GM19452 (cell line): ENCODE measurements at regions not wholly inside any gene's neighbourhood (a gene's known extent, or its start where the extent isn't known, plus 50 kb on each side); places are given as distances from the start of the nearest gene placed in this dataset.
"Not testable (repeated sequence)": the region's sequence is repeated elsewhere in the genome, so short reads cannot be mapped to it uniquely, and the experiment has no call there.

ENCODE experiments used
- ATAC-seq: cut with Tn5 transposase; IDR thresholded peaks from one replicate; pipeline ENCODE4 v1.9.1; 2021; ENCODE audit not compliant: unreplicated experiment

DNA sequence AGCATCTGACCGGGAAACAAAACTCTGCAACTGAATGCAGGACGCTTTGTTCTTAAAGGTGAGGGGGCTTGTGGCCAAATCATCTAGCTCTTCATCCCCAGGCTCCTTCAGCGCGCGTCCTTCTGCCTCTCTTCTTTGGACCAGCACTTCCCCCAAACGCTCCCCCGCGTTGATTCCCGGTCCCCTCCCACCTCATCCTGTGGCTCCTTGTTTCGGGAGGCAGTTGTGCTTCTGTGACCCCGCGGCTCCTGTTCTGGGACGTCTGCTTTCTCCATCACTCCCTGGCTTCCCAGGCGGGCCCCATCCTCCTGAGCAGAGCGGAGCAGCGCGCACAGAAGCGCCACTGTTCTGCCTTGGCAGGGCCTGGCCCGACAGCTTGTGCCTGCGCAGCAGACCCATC, 109.7 kb upstream of the ZNG1E start:
- ATAC-seq: not testable (repeated sequence)

DNA sequence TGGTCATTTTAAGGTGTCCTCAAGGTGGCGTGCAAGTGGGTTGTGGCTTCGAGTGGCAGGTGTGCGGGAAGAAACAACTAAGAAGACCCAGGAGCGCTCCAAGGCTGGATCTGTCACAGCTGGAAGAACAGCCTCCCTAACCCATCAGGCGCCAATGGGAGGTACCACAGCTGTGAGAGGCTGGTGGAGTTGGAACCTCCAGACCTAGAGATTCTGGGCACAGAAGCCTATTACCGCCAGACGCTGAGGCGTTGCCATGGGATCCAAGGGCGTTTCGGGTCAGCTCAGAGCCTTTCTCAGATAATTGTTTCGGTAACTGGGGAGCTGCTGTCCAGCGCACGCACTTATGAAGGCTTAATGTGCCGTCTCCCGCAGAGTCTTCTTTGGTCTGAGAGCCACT, 156.7 kb upstream of the ZNG1E start:
- not testable (repeated sequence) for ATAC-seq

DNA sequence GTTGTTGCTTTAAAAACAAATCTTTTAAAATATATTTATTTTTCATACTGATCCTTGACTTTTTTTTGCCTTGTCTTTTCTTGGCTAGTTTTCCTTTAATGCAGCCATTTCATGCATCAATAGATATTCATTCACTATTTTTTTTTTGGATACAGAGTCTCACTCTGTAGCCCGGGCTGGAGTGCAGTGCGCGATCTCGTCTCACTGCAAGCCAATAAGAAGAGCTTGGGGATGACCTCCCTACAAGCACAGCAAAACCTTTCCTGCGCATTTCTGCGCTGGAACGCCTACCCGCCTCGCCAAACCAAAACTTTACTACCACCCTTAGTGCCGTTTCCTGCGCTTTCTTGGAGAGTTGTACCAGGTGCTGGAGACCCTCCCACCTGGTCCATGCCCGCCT, 161.3 kb upstream of the ZNG1E start:
- not testable (repeated sequence) for ATAC-seq

DNA sequence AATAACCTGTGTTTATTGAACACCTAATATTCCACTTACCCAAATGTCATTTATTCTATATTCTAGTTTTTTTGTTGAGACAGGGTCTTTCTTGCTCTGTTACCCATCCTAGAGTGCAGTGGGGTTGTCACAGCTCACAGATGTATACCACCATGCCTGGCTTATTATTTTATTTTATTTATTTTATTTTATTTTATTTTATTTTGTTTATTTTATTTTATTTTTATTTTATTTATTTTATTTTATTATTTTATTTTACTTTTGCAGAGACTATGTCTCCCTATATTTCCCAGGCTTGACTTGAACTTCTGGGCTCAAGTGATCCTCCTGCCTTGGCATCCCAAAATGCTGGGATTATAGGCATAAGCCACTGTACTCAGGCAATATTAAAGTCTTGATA, 167.8 kb upstream of the ZNG1E start:
- not testable (repeated sequence) for ATAC-seq

DNA sequence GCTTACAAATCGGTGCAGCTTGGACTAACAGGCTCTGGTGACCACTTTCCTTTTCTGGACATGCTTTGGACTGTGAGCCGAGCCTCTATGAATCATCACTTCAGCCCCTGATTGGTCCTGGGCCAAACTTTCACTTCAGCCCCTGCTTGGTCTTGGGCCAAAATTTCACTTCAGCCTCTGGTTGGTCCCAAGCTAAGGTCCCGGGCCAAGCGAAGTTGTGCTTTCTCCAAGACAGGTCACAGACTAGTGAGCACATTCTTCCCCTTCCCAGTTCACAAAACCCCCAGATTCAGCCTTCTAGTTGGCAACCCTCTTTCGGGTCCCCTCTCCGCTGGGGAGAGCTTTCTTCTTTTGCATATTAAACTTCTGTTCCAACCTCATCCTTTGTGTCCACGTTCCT, 171.0 kb upstream of the ZNG1E start:
- not testable (repeated sequence) for ATAC-seq

DNA sequence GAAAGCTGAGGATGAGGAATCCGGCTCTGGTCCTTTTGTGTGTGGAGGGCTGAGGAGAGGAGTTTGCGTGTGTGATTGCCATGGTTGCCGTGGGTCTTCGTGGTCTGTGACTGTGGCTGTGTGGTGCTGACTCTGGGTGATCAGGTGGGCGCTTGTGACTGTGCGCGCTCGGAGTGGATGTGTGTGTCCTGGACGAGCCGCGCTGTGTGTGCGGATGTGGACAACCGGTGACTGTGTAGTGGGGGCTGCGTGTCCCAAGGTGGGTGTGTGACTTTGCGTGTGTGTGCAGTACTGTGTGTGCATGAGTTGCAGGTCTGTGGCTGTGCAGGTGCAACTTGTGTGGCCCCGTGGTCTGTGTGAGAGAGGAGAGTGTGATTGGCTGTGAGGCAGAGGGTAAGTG, 172.0 kb upstream of the ZNG1E start:
- not testable (repeated sequence) for ATAC-seq

DNA sequence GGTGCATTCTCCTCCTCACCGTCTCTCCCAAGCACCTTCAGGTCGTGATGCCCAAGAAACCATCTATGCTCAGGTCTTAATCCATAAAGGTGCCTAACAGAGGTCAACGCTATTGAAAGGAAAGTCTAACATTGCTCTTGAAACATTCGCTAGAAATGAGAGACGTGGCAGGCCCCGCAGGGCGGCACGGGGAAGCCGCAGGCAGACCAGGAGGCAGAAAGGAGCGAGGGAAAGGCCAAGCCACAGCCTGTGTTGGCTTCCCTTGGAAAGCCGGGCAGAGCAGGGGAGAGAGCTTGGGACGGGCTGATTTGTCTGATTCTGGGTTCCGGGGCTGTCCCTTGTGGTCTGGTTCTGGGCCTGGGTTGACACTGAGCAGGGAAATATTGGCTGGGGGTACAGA, 192.8 kb upstream of the ZNG1E start:
- ATAC-seq: not testable (repeated sequence)

DNA sequence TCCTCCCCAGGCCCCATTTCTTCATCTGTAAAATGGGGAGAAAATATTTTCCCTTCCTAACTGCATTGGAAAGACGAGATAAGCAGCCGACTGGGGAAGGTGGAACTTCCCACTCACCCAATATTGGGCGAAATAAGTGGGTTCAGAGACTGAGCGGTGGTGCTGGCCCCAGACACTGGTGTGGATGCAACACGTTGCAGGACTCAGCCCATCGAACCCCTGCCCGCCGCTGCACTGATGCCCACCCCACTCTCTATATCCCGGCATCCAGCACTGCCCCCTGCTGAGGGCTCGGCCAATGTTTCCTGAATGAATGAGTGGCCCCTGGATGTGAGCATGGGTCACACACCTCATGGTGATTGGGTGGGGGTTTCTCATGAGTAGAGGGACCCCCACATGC, 194.4 kb upstream of the ZNG1E start:
- not testable (repeated sequence) for ATAC-seq

DNA sequence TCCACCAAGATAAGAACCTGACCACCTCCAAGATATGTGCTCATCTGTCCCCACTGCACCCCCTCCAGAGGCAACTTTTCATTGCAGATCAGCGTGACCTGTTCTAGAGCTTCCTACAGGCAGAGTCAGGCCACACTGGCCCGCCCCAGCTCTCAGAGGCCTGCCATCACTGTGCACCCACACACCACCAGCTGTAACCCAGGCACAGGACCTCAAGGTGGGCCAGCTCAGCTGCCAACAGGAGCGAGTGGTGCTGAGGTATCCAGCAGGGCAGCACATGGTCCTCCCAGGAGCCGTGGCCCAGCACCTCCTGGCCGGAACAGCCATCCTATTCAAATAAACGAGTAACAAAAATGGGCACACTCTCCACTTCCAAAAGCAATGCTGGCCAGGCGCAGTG, 189.9 kb upstream of the FOXD4L5 start:
- ATAC-seq: not testable (repeated sequence)

DNA sequence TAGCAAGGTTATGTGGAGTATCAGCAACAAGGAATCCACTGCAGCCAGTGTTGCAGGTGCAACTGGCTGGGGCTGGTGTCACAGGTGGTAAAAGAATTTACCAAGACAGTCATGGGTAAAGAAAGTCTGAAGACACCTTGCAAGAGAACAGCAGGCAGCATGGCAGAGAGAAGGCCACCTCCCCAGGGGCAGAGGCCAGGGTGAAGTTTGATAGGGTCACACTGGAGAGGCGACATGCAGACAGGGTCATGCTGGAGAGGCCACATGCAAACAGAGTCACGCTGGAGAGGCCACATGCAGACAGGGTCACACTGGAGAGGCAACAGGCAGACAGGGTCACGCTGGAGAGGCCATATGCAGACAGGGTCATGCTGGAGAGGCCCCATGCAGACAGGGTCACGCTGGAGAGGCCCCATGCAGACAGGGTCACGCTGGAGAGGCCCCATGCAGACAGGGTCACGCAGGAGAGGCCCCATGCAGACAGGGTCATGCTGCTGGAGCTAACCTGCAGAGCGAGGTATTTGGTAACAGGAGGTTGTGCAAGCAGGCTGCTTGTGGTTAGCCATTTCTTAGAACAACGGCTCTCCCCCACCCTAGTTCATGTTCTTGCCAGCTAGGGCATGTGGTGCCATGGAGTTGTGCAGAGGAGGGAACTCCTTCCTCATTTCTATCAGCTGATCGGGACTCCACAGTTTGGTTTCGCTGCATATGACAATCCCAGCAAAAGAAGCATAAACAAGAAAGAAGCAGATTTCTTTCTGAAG, 188.2 kb upstream of the FOXD4L5 start:
- not testable (repeated sequence) for ATAC-seq

DNA sequence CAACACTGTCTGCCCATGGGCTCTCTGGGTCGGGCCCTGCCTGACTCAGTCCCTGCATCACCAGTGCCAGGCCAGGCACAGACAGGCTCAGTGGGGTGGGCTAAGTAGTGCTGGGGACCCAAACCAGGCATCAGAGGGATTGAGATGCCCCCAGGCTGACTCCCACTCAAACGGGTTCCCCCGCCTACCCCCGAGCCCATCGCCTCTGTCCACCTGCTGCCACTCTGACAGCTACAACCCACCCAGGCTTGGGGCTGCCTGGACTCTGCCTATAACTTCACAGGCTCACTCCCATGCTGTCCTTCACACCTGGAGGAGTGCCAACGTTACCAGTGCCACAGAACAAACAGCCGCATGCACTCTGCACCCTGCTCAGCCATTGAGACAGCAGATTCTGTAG, 186.1 kb upstream of the FOXD4L5 start:
- ATAC-seq: not testable (repeated sequence)

DNA sequence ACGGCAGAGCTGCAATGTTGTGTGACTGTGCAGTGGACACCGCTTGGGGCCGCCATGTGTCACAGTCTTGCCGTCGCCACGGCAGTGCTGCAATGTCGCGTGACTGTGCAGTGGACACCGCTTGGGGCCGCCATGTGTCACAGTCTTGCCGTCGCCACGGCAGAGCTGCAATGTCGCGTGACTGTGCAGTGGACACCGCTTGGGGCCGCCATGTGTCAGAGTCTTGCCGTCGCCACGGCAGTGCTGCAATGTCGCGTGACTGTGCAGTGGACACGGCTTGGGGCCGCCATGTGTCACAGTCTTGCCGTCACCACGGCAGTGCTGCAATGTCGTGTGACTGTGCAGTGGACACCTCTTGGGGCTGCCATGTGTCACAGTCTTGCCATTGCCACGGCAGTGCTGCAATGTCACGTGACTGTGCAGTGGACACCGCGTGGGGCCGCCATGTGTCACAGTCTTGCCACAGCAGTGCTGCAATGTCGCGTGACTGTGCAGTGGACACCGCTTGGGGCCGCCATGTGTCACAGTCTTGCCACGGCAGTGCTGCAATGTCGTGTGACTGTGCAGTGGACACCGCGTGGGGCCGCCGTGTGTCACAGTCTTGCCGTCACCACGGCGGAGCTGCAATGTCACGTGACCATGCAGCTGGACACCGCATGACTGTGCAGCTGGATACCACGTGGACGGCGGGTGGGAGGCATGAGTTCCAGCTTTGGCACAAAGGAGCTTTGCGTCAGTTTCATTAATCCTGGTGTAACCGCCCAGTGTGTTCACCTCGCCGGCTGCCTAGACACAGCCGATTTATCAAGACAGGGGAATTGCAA, 182.1 kb upstream of the FOXD4L5 start:
- ATAC-seq: not testable (repeated sequence)

DNA sequence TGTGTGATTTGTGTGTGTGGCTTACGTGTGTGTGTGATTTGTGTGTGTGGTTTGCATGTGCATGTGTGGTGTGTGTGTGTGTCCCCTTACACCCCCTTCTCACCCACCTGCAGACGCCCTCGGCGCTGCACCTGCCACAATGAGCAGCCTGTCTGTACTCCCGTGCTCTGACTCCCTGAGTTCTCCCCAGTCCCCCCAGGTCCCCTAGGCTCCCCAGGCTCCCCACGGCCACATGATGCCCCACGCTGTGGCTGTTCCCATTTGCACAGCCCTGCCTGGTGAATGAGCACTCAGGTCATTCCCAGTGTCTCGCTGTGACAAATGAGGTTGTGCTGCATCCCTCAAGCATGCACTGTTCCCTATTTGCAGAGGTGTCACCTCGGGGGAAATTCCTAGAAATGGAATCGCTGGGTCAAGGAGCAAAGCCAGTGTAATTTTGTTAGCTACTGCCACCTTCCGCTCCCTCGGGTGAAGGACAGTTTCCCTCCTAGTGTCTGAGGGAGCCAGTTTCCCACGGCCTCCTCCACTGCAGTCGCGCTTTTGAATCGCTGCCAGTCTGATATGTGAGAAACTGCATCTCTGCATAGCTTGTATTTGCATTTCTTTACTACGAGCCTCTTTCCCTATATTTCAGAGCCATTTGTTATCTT, 180.4 kb upstream of the FOXD4L5 start:
- ATAC-seq: not testable (repeated sequence)

DNA sequence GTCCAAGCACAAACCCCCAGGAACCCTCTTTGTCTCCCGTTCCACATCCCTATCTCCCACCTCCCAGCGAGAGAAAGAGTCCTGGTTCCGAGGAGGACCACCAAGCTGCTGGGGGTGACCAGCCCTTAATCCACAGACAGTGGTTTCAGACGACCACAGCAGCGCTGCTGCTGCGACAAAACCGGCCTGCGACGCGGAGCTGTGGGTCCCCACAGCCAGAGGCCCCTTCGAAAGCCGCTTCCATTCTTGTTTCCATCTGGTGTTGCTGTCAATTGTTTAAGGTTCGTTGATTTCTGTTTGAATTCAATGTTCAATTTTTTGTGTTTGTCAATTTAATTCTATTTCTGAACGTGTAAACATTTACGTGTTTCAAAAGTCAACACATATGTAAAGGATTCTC, 177.5 kb upstream of the FOXD4L5 start:
- ATAC-seq: not testable (repeated sequence)

DNA sequence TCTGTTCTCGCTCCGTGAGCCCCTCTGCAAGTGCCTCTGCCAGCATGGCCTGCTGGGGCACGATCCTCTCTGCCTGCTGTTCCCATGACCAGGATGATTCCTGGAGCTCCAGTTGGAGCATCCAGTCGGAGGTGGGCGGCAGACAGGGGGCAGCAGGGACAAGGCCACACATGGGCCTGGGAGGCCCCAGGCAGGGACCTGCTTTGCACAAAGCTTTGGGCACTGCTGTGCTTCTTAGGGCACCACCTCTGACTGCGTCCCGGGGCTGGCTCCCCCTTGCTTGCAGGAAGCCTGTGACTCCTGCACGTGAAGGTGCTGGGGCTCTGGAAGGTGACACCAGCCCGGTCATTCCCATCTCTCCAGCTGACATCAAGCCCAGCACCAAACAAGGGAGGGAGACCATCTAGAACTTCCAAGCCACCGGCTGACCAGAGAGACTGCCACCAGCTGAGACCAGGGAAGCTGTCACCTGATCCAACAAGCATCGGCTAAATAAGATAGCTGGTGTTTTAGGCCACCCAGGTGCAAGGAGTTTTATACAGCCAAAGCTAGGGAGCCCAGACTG, 174.8 kb upstream of the FOXD4L5 start:
- no peak for ATAC-seq

DNA sequence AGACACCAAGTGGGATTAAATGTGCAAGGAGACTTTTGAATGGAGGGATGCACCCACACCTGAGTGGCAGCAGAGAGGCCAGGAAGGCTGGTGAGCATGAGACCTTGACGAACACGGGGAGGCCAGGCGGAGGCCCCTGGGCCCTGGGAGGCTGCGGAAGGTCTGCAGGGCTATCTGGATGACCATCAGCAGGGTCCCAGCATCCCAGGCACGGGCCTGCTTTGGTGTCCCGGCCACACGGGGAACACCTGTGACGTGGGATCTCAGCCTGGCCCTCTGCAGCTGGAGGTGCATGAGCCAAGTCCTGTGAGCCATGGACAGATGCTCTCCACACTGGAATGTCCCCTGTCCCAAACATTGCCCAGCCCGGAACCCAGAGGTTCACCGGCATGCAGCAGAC, 174.0 kb upstream of the FOXD4L5 start:
- no peak for ATAC-seq

DNA sequence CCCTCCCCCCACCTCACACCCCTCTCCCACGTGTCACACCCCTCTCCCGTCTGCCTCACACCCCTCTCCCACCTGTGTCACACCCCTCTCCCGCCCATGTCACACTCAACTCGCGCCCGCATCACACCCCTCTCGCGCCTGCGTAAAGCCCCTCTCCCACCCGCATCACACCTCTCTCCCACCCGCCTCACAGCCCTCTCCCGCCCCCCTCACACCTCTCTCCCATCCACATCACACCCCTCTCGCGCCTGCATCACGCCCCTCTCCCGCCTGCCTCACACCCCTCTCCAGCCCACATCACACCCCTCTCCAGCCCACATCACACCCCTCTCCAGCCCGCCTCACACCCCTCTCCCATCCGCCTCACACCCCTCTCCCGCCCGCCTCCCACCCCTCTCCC, 173.5 kb upstream of the FOXD4L5 start:
- ATAC-seq: no peak

DNA sequence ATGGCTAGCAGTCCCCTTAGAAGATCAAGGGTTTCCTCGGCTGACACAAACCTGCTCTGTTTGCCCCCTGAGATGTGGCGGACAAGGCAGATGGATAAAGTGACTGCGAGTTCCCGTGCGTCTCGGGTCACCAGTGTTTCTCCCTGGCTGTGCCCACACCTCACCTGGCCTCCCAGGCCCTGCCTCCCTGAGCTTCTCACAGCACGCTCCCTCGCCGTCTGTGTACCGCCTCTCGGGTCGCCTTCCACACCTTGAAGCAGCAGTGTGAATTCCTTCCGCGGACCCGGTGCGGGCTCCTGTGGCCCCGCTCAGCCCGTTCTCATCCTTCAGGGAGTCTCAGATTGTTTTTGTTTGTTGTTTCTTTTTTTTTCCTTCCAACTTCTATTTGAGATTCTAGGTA, 172.0 kb upstream of the FOXD4L5 start:
- not testable (repeated sequence) for ATAC-seq

DNA sequence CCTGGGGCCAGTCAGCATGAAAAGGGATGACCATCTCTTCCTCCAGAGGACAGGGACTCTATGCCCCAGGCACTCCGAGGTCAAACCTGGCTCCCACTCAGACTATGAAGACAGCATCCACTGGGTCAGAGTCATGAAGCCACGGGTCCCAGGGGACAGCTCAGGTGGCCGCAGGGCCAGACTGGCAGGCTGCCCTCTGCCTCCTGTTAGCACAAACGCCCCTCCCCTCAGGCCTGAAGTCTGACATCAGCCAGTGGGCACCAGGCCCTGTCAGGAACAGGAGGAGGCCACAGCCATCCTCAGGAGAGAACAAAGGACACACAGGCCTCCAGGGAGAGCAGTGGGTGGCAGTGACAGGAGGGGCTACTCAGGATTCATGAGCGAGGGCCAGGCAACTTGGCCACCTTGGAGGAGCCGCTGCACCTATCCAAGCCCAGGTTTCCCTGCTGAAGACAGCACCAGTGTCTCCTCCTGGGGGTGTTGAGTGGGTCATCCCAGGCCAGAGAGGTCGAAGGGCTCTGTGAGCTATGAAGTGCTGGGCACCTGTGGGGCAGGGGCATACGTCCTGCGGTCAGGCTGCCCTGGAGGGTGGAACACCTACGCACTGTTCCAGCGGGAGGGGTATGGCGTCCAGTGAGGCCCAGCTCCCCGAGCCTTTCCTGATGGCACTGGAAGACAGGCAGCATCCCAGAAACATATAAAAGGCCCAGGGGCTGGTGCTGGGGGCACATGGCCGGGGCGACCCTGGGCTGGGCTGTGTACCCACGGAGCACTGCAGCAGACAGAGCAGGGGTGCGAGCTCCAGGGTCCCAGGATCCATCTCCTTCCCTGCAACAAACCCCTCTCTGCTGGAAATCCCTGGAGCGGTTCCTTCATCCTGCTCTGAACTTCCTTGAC, 171.0 kb upstream of the FOXD4L5 start:
- not testable (repeated sequence) for ATAC-seq

DNA sequence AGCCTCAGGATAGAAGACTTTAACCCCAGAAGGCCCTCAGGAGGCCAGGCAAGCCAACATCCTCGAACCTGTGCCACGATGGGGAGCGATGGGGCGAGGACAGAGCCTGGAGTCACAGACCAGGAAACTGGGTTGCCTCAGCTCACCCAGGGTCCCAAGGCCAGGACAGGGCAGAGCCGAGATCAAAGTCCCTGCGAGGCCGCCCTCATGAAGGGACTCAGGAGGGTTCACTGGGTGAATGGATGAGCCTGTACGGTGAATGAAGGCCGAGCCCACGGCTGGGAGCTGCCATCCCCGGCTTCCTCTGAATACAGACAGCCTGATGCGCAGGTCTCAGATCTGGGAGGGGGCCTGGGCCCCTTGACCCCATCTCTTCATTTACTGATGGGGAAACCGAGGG, 170.1 kb upstream of the FOXD4L5 start:
- ATAC-seq: not testable (repeated sequence)
